ENCODE measurements at regions not wholly inside any gene's neighbourhood (a gene's known extent, or its start where the extent isn't known, plus 50 kb on each side); places are given as distances from the start of the nearest gene placed in this dataset.

DNA sequence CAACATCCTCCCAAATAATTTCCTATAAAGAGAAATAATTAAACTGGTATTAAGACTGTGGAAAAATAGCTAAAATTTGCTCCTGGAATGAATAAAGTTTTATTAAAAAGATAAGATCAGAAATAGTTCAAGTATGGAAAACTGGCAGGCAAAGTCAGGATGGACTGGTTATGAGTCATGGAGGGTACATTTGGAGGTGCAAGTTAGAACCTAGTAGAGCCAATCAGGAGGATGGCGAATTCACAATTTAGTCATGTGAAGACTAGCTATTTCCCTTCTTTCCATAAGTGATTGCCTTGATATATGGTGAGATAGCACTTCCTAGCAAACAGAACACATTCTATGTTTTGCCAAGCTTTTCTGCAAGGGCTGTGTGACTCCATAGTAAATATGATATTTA, 1303.5 kb downstream of the EFNA5 start:
- TF ChIP-seq, protein P1, sequence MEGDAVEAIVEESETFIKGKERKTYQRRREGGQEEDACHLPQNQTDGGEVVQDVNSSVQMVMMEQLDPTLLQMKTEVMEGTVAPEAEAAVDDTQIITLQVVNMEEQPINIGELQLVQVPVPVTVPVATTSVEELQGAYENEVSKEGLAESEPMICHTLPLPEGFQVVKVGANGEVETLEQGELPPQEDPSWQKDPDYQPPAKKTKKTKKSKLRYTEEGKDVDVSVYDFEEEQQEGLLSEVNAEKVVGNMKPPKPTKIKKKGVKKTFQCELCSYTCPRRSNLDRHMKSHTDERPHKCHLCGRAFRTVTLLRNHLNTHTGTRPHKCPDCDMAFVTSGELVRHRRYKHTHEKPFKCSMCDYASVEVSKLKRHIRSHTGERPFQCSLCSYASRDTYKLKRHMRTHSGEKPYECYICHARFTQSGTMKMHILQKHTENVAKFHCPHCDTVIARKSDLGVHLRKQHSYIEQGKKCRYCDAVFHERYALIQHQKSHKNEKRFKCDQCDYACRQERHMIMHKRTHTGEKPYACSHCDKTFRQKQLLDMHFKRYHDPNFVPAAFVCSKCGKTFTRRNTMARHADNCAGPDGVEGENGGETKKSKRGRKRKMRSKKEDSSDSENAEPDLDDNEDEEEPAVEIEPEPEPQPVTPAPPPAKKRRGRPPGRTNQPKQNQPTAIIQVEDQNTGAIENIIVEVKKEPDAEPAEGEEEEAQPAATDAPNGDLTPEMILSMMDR (conservative IDR thresholded peaks at IDR 0.05 in 1 of 2, IDR thresholded peaks at IDR 0.05 in 1 of 2; ENCODE audit: extremely low read depth in 1 of 2, insufficient read depth in 1 of 2, low read depth in 1 of 2, low read length in 2 of 2) = no peak
- TF ChIP-seq EZH2 (IDR thresholded peaks at IDR 0.05; ENCODE audit: borderline replicate concordance, low read length) = no peak

All from mammary epithelial cell (primary cell).